ENCODE measurements at regions not wholly inside any gene's neighbourhood (a gene's known extent, or its start where the extent isn't known, plus 50 kb on each side); places are given as distances from the start of the nearest gene placed in this dataset.

DNA sequence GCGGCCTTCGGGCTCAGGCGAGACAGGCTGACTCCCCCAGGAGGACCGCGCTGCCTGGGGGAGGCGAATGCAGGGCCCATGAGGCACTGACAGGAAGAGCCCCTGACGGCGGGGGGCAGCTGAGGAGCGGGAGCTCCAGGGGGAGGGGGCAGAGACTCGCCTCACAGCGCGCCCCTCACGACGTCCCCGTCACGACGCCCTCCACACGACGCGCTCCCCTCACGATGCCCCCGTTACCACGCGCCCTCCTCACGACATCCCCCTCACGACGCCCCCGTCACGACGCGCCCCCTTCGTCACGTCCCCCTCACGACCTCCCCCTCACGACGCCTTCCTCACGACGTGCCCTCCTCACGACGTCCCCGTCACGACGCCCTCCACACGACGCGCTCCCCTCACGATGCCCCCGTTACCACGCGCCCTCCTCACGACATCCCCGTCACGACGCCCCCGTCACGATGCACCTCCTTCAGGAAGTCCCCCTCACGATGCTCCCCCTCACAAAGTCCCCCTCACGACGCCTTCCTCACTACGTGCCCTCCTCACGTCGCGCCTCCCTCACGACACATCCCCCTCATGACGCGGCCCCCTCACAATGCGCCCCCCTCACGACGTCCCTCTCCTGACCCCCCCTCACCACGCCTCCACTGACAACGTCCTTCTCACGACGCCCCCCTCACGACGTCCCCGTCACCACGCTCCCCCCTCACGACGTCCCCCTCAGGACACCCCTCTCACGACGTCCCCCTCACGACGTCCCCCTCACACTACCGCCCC, 99.6 kb downstream of the ING1 start:
- TF ChIP-seq, protein P1, sequence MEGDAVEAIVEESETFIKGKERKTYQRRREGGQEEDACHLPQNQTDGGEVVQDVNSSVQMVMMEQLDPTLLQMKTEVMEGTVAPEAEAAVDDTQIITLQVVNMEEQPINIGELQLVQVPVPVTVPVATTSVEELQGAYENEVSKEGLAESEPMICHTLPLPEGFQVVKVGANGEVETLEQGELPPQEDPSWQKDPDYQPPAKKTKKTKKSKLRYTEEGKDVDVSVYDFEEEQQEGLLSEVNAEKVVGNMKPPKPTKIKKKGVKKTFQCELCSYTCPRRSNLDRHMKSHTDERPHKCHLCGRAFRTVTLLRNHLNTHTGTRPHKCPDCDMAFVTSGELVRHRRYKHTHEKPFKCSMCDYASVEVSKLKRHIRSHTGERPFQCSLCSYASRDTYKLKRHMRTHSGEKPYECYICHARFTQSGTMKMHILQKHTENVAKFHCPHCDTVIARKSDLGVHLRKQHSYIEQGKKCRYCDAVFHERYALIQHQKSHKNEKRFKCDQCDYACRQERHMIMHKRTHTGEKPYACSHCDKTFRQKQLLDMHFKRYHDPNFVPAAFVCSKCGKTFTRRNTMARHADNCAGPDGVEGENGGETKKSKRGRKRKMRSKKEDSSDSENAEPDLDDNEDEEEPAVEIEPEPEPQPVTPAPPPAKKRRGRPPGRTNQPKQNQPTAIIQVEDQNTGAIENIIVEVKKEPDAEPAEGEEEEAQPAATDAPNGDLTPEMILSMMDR (IDR thresholded peaks at IDR 0.05; ENCODE audit: low read depth, low read length, missing input control): no peak
- TF ChIP-seq SP1 (IDR thresholded peaks at IDR 0.05): no peak
- TF ChIP-seq, protein P2, sequence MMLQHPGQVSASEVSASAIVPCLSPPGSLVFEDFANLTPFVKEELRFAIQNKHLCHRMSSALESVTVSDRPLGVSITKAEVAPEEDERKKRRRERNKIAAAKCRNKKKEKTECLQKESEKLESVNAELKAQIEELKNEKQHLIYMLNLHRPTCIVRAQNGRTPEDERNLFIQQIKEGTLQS (IDR thresholded peaks at IDR 0.05): no peak
- TF ChIP-seq JUND (IDR thresholded peaks at IDR 0.05): no peak
- TF ChIP-seq YY1 (IDR thresholded peaks at IDR 0.05): no peak
- TF ChIP-seq, protein P3, sequence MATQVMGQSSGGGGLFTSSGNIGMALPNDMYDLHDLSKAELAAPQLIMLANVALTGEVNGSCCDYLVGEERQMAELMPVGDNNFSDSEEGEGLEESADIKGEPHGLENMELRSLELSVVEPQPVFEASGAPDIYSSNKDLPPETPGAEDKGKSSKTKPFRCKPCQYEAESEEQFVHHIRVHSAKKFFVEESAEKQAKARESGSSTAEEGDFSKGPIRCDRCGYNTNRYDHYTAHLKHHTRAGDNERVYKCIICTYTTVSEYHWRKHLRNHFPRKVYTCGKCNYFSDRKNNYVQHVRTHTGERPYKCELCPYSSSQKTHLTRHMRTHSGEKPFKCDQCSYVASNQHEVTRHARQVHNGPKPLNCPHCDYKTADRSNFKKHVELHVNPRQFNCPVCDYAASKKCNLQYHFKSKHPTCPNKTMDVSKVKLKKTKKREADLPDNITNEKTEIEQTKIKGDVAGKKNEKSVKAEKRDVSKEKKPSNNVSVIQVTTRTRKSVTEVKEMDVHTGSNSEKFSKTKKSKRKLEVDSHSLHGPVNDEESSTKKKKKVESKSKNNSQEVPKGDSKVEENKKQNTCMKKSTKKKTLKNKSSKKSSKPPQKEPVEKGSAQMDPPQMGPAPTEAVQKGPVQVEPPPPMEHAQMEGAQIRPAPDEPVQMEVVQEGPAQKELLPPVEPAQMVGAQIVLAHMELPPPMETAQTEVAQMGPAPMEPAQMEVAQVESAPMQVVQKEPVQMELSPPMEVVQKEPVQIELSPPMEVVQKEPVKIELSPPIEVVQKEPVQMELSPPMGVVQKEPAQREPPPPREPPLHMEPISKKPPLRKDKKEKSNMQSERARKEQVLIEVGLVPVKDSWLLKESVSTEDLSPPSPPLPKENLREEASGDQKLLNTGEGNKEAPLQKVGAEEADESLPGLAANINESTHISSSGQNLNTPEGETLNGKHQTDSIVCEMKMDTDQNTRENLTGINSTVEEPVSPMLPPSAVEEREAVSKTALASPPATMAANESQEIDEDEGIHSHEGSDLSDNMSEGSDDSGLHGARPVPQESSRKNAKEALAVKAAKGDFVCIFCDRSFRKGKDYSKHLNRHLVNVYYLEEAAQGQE (IDR thresholded peaks at IDR 0.05): no peak
